Liver (tissue), 3 donors: ENCODE measurements at regions not wholly inside any gene's neighbourhood (a gene's known extent, or its start where the extent isn't known, plus 50 kb on each side); places are given as distances from the start of the nearest gene placed in this dataset.
"Not testable (repeated sequence)": the region's sequence is repeated elsewhere in the genome, so short reads cannot be mapped to it uniquely, and the experiment has no call there.

Experiments used
- CTCF ChIP-seq: fragments of 150-350 bp; IDR thresholded peaks from 2 replicates; pipeline ENCODE4 v1.5.1; 2017; ENCODE audit warnings: improper control_type of control experiment, low read depth, low read length; ENCODE audit not compliant: missing input control
- GABPA ChIP-seq, 2 donors: IDR thresholded peaks in 1 of 2; conservative IDR thresholded peaks in 1 of 2; 2 replicates each; pipeline ENCODE4 v1.6.1; 2016; ENCODE audit warnings: antibody characterized with exemption in 2 of 2, mild to moderate bottlenecking in 1 of 2, moderate library complexity in 1 of 2
- JUND ChIP-seq, 2 donors: IDR thresholded peaks; 2 replicates each; pipeline ENCODE4 v1.6.1; 2016; ENCODE audit warnings: antibody characterized with exemption in 2 of 2
- RAD21 ChIP-seq, 2 donors: IDR thresholded peaks; 2 replicates each; pipeline ENCODE4 v1.6.1; 2016; ENCODE audit warnings: antibody characterized with exemption in 2 of 2, mild to moderate bottlenecking in 2 of 2
- SP1 ChIP-seq: IDR thresholded peaks from 2 replicates; pipeline ENCODE4 v1.6.1; 2018; ENCODE audit warnings: antibody characterized with exemption, mild to moderate bottlenecking
- TAF1 ChIP-seq: conservative IDR thresholded peaks from 2 replicates; pipeline ENCODE4 v1.6.1; 2016; ENCODE audit warnings: antibody characterized with exemption, mild to moderate bottlenecking
- ZBTB33 ChIP-seq: IDR thresholded peaks from 2 replicates; pipeline ENCODE4 v1.6.1; 2016; ENCODE audit warnings: antibody characterized with exemption
- TF ChIP-seq, protein P1 (sequence below): IDR thresholded peaks from 2 replicates; pipeline ENCODE4 v1.6.1; 2016; ENCODE audit warnings: antibody characterized with exemption, mild to moderate bottlenecking
- donor health status: healthy.
- donor health status: healthy.

- TF ChIP-seq GABPA (IDR thresholded peaks at IDR 0.05 in 1 of 2, conservative IDR thresholded peaks at IDR 0.05 in 1 of 2); CTCF; TAF1; JUND (IDR thresholded peaks at IDR 0.05); RAD21 (IDR thresholded peaks at IDR 0.05); ZBTB33; SP1: not testable (repeated sequence)
- TF ChIP-seq, protein P1, sequence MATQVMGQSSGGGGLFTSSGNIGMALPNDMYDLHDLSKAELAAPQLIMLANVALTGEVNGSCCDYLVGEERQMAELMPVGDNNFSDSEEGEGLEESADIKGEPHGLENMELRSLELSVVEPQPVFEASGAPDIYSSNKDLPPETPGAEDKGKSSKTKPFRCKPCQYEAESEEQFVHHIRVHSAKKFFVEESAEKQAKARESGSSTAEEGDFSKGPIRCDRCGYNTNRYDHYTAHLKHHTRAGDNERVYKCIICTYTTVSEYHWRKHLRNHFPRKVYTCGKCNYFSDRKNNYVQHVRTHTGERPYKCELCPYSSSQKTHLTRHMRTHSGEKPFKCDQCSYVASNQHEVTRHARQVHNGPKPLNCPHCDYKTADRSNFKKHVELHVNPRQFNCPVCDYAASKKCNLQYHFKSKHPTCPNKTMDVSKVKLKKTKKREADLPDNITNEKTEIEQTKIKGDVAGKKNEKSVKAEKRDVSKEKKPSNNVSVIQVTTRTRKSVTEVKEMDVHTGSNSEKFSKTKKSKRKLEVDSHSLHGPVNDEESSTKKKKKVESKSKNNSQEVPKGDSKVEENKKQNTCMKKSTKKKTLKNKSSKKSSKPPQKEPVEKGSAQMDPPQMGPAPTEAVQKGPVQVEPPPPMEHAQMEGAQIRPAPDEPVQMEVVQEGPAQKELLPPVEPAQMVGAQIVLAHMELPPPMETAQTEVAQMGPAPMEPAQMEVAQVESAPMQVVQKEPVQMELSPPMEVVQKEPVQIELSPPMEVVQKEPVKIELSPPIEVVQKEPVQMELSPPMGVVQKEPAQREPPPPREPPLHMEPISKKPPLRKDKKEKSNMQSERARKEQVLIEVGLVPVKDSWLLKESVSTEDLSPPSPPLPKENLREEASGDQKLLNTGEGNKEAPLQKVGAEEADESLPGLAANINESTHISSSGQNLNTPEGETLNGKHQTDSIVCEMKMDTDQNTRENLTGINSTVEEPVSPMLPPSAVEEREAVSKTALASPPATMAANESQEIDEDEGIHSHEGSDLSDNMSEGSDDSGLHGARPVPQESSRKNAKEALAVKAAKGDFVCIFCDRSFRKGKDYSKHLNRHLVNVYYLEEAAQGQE = not testable (repeated sequence)
Observed at GRCh38 chr7:131625345-131625744, 68.9 kb upstream of the PODXL start.
